ENCODE measurements at regions not wholly inside any gene's neighbourhood (a gene's known extent, or its start where the extent isn't known, plus 50 kb on each side); places are given as distances from the start of the nearest gene placed in this dataset.

DNA sequence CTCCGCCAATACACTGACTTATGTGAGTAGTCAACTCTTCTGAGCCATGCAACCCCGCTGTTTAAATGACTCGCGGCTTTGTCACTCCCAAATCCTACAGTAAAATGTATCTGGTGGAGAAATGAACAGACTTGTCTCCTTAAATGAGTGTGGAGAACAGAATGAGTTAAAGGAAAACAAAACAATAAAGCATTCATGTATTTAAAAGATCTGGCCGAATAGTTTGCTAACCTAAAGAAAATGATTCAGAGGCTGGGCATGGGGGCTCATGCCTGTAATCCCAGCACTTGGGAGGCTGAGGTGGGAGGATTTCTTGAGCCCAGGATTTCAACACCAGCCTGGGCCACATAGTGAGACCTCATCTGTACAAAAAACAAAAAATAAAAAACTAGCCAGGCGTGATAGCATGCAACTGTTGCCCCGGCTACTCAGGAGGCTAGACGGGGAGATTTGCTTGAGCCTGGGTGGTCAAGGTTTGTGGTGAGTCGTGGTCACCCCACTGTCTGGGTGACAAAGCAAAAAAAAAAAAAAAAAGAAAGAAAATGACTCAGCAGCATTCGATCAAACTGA, 86.5 kb upstream of the PFKP start:
- DNase-seq (ENCODE audit: low read depth) = no peak

DNA sequence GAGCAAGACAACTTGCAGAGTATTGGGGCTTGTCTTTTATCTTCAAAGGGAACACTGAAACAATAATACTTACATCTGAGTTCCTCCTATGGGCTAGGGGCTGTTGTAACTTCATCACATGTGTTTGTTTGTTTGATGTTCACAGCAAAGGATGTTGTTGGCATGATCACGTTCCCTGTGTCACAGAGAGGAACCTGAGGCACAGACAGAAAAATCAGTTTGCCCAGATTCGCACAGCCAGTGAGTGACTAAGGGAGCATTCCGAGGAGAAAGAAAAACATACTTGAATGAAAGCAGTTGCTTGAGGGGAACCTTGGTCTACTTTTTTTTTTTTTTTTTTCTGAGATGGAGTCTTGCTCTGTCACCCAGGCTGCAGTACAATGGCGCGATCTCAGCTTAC, 87.2 kb upstream of the PFKP start:
- DNase-seq (ENCODE audit: low read depth) = no peak

GRCh38 chr10:2979306-2979705, 88.0 kb upstream of the PFKP start:
- DNase-seq (ENCODE audit: low read depth) = no peak

- no peak for DNase-seq (ENCODE audit: low read depth)
These were observed 88.6 kb upstream of the PFKP start for GRCh38 chr10:2978574-2979273.

DNA sequence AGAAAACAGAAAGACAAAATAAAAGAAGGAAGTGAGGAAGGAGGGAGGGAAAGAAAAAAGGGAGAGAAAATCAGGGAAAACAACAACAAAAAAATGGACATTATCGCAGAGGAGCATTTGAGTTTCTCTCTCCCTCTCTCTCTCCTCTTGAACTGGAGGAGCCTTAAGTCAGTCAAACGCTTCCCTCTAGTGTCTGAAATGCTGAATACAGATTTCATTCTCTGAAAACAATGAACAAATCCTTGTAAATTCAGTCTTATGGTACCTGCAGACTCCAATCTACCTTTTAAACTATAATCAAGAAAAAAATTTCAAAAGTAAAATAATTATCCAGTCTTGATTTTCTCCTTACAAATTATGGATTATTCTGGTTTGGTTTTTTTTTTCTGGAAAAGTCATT, 89.2 kb upstream of the PFKP start:
- DNase-seq (ENCODE audit: low read depth) = no peak

DNA sequence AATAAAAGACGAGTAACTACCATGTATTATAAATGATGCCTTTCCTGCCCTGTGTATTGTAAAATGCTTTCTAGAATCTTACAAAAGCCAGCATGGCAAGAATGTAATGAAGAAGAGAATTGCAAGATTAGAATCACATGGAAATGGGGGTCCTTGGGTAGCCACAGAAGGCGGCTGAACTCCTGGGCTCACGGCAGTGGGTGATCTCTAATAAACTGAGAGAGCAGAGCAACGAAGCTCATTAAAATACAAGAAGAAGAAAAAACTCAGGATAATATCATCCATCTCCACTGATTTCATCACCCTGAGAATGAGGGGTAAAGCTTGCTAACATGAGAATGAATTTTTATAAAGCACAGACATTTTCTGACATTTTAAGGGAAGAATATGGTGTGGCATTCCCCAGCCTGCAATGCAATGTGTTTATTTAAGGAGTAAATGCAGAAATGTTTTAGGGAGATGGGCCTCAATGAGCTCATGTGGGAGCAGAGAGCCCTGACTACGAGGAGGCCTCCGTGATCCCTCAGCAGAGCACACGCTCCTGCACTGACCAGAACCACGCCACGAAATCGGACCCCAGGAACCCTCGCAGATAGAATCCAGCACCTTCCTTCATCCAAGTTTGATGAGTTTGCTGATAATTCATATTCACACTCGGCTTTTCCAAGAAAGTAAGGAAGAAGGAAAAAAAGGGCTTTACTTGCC, 92.7 kb upstream of the PFKP start:
- no peak for DNase-seq (ENCODE audit: low read depth)

DNA sequence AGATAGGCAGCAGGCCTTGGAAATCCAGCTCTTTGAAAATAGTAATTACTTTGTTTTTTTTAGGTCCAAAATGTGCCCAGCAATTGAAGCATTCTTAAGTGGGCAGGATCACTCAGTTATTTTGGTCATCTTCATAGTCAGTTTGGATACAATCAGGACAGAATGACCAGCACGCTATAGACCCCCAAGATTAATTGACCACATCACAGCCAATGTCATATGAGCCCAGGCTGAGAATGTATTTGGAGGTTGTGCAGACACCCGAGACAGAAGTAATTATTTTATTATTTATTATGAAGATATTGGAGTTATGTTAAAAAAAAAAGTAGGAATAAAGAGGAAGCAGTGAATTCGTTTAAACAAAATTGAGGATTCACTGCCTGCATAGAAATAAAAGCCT, 93.3 kb upstream of the PFKP start:
- DNase-seq (ENCODE audit: low read depth) = no peak

DNA sequence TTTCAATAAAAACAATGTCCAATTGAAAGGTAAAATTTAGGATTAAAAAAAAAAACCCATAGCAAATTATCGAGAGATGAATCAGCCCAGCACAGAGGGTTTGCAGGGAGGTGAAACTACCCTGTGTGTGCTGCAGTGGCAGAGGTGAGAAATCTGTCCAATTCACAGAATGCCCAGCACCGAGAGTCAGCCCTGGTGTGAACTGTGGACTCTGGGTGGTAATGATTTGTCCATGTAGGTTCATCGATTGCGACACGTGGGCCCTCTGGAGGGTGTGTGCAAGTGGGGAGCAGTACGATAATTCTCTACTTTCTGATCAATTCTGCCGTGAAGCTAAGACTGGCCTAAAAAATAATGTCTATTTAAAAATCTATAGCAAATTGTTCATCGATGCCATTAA, 94.5 kb upstream of the PFKP start:
- no peak for DNase-seq (ENCODE audit: low read depth)

DNA sequence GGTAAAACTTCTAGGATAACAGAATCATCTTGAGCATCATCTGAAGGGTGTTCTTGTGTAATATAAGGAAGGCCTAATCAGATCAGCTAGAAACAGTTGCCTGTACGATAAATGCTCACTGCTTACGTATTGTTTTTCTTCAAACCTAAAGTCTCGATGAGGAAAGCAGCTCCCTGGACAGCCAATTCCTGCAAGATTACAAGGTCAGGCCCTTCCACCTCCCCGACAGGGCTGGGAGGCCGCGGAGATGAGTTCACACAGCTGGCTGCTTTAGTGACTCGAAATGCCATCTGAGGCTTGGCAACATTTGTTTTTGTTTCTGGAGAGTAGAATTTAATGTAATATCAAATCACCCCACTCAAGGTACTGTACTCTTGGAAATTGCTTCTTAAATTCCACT, 95.1 kb upstream of the PFKP start:
- DNase-seq (ENCODE audit: low read depth) = no peak

DNA sequence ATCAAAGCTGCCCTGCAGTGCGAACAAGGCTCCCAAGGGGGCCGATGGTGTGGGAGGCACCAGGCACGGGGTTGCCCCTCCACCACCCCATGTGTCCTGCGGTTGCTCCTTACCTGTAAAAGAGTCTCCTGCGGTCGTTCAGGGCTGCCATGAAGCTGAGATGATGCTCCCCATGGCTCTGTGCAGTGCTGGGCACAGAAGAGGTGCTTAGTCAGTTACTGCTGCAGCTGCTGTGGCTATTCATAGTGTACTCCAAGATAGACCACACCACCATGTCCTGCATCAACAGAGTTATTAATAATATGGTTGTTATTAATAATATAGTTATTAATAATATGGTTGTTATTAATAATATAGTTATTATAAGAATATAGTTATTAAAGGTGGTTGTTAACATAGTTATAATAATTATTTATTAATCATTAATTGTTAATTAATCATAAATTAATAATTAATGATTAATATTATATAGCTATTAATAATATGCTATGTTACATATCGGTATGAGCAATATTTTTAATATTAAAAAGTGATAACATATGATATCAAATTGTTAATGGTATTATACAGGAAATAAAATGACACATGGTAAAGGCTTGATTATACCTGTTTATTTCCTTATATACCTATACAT, 97.0 kb upstream of the PFKP start:
- DNase-seq (ENCODE audit: low read depth) = no peak

DNA sequence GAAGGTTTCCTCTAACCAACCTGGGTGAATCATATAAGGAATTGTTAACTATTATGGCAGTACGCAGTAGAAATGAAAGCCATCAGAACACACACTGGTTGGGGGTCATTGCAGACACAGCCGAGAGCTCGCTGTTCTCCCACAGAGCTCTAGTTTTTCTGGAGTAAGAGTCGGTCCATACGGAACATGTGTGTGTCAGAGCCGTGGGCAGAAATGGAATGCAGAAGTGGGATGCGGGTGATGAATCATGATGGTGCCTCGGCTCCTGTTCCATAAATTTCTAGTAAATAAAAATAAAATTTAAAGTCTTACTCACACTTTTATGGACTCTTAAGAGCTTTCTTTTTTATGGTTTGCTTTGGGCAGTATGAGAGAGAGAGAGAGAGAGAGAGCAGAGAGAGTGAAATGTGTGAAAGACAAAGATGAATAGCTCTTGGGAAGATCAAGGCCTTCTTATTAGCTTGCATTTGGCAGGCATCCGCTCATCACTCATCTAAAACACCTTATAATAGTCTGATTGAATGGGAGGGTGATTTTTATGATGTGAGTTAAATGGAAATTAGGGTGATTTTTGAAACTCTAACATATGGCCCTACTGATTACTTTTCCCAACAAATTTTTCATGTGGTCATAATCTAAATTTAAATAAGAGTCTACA, 98.8 kb upstream of the PFKP start:
- no peak for DNase-seq (ENCODE audit: low read depth)

DNA sequence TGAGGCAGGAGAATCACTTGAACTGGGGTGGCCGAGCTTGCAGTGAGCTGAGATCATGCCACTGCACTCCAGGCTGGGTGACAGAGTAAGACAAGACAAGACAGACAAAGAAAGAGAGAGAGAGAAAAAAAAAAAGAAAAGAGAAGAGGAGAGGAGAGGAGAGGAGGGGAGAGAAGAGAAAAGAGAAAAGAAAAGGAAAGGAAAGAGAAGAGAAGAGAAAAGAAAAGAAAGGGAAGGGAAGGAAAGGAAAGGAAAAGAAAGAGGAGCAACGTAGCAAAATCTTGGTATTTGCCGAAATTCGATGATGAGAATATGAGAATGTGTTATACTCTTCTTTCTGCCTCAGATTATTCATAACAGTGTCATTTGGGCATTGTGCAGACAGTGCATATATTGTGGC, 101.2 kb upstream of the PFKP start:
- no peak for DNase-seq (ENCODE audit: low read depth)

GRCh38 chr10:2964632-2965296, 102.6 kb upstream of the PFKP start:
- DNase-seq (ENCODE audit: low read depth) = no peak

DNA sequence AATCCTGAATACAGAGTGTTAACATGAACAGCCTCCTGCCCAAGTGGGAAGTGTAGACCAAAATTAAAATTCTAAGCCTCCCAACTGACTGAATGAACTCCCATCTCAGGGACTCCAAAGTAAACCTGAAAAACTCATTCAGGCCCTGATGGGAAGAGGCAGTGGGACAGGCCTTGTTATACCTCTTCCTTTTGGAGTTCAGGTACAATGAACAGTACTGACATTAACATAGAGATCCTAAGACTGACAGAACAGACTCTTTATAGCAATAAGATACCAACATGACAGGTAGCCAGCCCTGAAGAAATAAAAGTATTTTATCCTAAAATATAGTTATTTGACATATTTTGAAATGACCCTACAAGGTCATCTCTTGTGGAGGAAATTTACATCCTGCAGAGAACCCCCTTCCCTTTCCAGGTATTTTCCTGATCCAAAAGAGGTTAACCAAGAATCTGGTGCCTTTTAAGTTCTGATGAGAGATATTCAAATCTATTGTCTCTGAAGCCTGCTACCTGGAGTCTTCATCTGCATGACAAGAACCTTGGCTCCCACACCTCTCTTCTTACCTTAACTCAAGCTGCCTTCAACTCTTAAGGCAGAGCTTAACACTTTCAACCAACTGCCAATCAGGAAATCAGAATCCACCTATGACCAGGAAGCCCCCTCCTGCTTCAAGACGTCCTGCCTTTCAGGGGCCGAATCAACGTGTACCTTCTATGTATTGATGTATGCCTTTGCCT, 103.3 kb upstream of the PFKP start:
- no peak for DNase-seq (ENCODE audit: low read depth)

DNA sequence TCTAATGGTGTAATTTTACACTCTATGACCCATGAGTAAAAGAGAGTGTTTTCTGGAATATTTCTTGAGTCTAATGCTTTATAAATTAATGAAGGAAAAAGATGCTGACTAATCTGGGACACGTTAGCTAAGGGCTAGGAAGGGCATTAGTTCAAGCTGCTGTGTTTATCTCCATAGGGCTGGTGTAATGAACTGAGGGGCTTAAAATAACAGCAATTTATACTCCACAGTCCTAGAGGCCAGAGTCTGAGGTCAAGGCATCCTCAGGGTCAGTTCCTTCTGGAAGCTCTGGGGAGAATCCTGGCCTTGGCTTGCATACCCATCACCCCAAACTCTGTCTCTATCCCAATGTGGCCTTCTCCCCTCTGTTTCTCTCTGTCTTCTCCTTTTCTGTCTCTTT, 105.2 kb upstream of the PFKP start:
- no peak for DNase-seq (ENCODE audit: low read depth)

GRCh38 chr10:2958659-2959058, 108.7 kb upstream of the PFKP start:
- DNase-seq (ENCODE audit: low read depth) = no peak

GRCh38 chr10:2957785-2958184, 109.6 kb upstream of the PFKP start:
- DNase-seq (ENCODE audit: low read depth) = no peak

- DNase-seq (ENCODE audit: low read depth) = no peak
These were observed 112.3 kb upstream of the PFKP start for GRCh38 chr10:2955064-2955463.

DNA sequence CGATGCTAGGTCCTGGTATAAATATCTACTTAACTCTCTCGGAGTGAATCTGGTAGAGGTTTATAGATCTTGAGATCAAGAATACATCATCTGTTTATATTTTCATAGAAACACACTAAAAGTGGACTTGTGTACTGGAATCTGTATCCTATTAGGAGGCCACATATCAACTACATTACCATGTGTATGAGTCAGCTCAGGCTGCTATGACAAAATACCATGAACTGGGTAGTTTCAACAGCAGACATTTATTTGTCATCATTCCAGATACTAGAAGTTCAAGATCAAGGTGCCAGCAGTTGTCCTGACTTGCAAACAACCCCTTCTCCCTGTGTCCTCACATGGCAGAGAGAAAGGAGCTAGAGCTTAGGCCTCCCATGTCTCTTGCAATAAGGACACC, 113.9 kb upstream of the PFKP start:
- no peak for DNase-seq (ENCODE audit: low read depth)

- DNase-seq (ENCODE audit: low read depth) = no peak
These were observed 116.0 kb upstream of the PFKP start for GRCh38 chr10:2951235-2951835.

- no peak for DNase-seq (ENCODE audit: low read depth)
These were observed 116.8 kb upstream of the PFKP start for GRCh38 chr10:2950546-2950945.
